CD14-positive monocyte (primary cell): ENCODE measurements at regions not wholly inside any gene's neighbourhood (a gene's known extent, or its start where the extent isn't known, plus 50 kb on each side); places are given as distances from the start of the nearest gene placed in this dataset.

Experiments
- DNase-seq, 3 donors: peaks; one replicate each; pipeline ENCODE4 v3.0.0-alpha.2; 2011 to 2022
- H2AFZ ChIP-seq: 2 replicates; pipeline ENCODE4 v1.6.0; 2012; ENCODE audit warnings: mild to moderate bottlenecking, low read depth, low read length, inconsistent platforms; ENCODE audit not compliant: insufficient read depth, poor library complexity, severe bottlenecking
- H3K27ac ChIP-seq, 2 donors: 1 replicate in 1 of 2; 2 replicates in 1 of 2; pipeline ENCODE4 v1.5.1; 2012 to 2013; ENCODE audit warnings: low read length in 2 of 2, control low read depth in 1 of 2, inconsistent platforms in 1 of 2, low read depth in 1 of 2, mild to moderate bottlenecking in 1 of 2
- H3K27me3 ChIP-seq, 2 donors: one replicate each; pipeline versions ENCODE4 v1.6.0 to v1.6.1; 2011 to 2013; ENCODE audit warnings: low read length in 2 of 2; ENCODE audit not compliant: control insufficient read depth in 2 of 2, insufficient read depth in 2 of 2
- H3K36me3 ChIP-seq, 2 donors: replicated peaks in 1 of 2; 1 replicate in 1 of 2; 2 replicates in 1 of 2; pipeline versions ENCODE4 v1.5.1 to v1.6.1; 2012 to 2013; ENCODE audit warnings: low read length in 2 of 2, control low read depth in 1 of 2, inconsistent platforms in 1 of 2, mild to moderate bottlenecking in 1 of 2; ENCODE audit not compliant: insufficient read depth in 2 of 2, control insufficient read depth in 1 of 2
- H3K4me1 ChIP-seq, 2 donors: 1 replicate in 1 of 2; 2 replicates in 1 of 2; pipeline versions ENCODE4 v1.5.1 to v1.6.1; 2012 to 2013; ENCODE audit warnings: low read length in 2 of 2, control low read depth in 1 of 2, inconsistent platforms in 1 of 2, mild to moderate bottlenecking in 1 of 2, moderate library complexity in 1 of 2; ENCODE audit not compliant: insufficient read depth in 2 of 2, control insufficient read depth in 1 of 2
- H3K4me2 ChIP-seq: replicated peaks from 2 replicates; pipeline ENCODE3; 2012; ENCODE audit warnings: low read length, moderate library complexity, mild to moderate bottlenecking; ENCODE audit not compliant: poor library complexity, severe bottlenecking; ENCODE audit errors: extremely low read depth
- H3K4me3 ChIP-seq, 3 experiments: fragments of 200-600 bp in 1 of 3; sonication (generic) in 1 of 3; replicated peaks in 1 of 3; 1 replicate in 2 of 3; 2 replicates in 1 of 3; pipeline ENCODE4 v1.5.1; 2011 to 2013; ENCODE audit warnings: low read length in 3 of 3, mild to moderate bottlenecking in 3 of 3, control low read depth in 2 of 3, low read depth in 2 of 3, inconsistent platforms in 1 of 3, moderate library complexity in 1 of 3
- H3K79me2 ChIP-seq: 2 replicates; pipeline ENCODE4 v1.6.0; 2012; ENCODE audit warnings: mild to moderate bottlenecking, control low read depth, inconsistent platforms, low read length, moderate library complexity; ENCODE audit not compliant: insufficient read depth
- H3K9ac ChIP-seq: 2 replicates; pipeline ENCODE4 v1.6.0; 2017; ENCODE audit warnings: low read length, mild to moderate bottlenecking; ENCODE audit not compliant: insufficient read depth, poor library complexity, severe bottlenecking
- H3K9me3 ChIP-seq, 2 donors: replicated peaks in 1 of 2; 1 replicate in 1 of 2; 2 replicates in 1 of 2; pipeline versions ENCODE4 v1.5.1 to v1.6.1; 2012 to 2013; ENCODE audit warnings: low read length in 2 of 2, control low read depth in 1 of 2; ENCODE audit not compliant: control insufficient read depth in 1 of 2, insufficient read depth in 1 of 2
- H4K20me1 ChIP-seq: 2 replicates; pipeline ENCODE4 v1.6.0; 2012; ENCODE audit warnings: mild to moderate bottlenecking, low read length, control low read depth, moderate library complexity; ENCODE audit not compliant: insufficient read depth
- H3K27ac Mint-ChIP-seq, 7 donors: one replicate each; pipeline ENCODE4 v1.8.0; 2020; ENCODE audit warnings: mild to moderate bottlenecking in 7 of 7, mixed read lengths in 7 of 7, moderate library complexity in 6 of 7, inconsistent platforms in 2 of 7
- H3K27me3 Mint-ChIP-seq, 3 donors: one replicate each; pipeline ENCODE4 v1.8.0; 2021 to 2022; ENCODE audit warnings: low read depth in 3 of 3, mild to moderate bottlenecking in 3 of 3, mixed read lengths in 3 of 3, moderate library complexity in 3 of 3, inconsistent platforms in 1 of 3
- H3K36me3 Mint-ChIP-seq, 2 donors: one replicate each; pipeline ENCODE4 v1.8.0; 2020; ENCODE audit warnings: mixed read lengths in 2 of 2, inconsistent platforms in 1 of 2, mild to moderate bottlenecking in 1 of 2
- H3K4me1 Mint-ChIP-seq: one replicate; pipeline ENCODE4 v1.8.0; 2020; ENCODE audit warnings: mild to moderate bottlenecking, mixed read lengths
- H3K4me3 Mint-ChIP-seq, 2 donors: one replicate each; pipeline ENCODE4 v1.8.0; 2020; ENCODE audit warnings: mild to moderate bottlenecking in 2 of 2, mixed read lengths in 2 of 2, moderate library complexity in 1 of 2
- H3K9me3 Mint-ChIP-seq, 7 donors: one replicate each; pipeline ENCODE4 v1.8.0; 2020 to 2022; ENCODE audit warnings: mixed read lengths in 7 of 7, mild to moderate bottlenecking in 6 of 7, moderate library complexity in 6 of 7, inconsistent platforms in 2 of 7
- WGBS: methylation state at CpG from one replicate; pipeline ENCODE4 v1.1.5; 2013; ENCODE audit warnings: missing lambda C conversion rate; ENCODE audit not compliant: insufficient coverage; 5-methylcytosine and 5-hydroxymethylcytosine counted together
- intact Hi-C, 2 donors: fragments of 100-400 bp; cut with micrococcal nuclease; formaldehyde crosslinking; loops; one replicate each; pipeline versions ENCODE4 v1.15.0 to v1.15.1; 2023
- TF ChIP-seq, protein P1 (sequence below): fragments of 200-600 bp; IDR thresholded peaks from one replicate; pipeline ENCODE4 v1.8.0; 2022; ENCODE audit warnings: antibody characterized with exemption, mild to moderate bottlenecking

DNA sequence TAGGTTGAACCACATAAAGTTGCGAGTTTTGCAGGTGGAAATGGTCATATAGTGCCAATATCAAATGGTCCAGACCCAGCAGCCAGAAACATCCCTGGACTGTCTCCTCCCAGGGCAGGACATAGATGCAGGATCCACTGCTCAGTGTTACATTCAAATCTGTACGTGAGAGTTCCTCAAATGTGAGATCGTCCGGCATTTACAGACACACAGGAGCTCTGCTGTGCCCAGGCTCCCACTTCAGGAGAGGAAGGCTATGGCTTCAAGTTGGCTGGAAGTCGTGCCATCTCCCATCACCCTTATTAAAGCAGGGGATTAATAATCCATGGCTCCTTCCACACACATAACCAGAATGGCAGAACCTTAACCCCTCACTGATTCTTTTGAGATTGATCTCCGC lies 688.2 kb upstream of the HS6ST1 start:
- Histone ChIP-seq H3K9me3 (no peaks in the 10 kb centered on the region), H3K36me3 (no peaks in the 10 kb centered on the region), H3K27ac (no peak overlapping the region), H4K20me1 (no peaks in the 10 kb centered on the region), H3K4me1 (no peaks in the 10 kb centered on the region), H3K27me3 (no peaks in the 10 kb centered on the region), H3K4me3 (no peak overlapping the region), H3K79me2 (no peaks in the 10 kb centered on the region), H3K4me2 (no peak overlapping the region), H2AFZ (no peak overlapping the region), H3K9ac (no peak overlapping the region)
- DNase-seq = no peak
- WGBS = 94% methylated on average over 2 of the region's 6 CpGs
- H3K4me3 Mint-ChIP-seq = no peak overlapping the region
- H3K27me3 Mint-ChIP-seq = peaks cover 0 to 7% (median 0%) of the 10 kb centered on the region in 3 donors
- TF ChIP-seq, protein P1, sequence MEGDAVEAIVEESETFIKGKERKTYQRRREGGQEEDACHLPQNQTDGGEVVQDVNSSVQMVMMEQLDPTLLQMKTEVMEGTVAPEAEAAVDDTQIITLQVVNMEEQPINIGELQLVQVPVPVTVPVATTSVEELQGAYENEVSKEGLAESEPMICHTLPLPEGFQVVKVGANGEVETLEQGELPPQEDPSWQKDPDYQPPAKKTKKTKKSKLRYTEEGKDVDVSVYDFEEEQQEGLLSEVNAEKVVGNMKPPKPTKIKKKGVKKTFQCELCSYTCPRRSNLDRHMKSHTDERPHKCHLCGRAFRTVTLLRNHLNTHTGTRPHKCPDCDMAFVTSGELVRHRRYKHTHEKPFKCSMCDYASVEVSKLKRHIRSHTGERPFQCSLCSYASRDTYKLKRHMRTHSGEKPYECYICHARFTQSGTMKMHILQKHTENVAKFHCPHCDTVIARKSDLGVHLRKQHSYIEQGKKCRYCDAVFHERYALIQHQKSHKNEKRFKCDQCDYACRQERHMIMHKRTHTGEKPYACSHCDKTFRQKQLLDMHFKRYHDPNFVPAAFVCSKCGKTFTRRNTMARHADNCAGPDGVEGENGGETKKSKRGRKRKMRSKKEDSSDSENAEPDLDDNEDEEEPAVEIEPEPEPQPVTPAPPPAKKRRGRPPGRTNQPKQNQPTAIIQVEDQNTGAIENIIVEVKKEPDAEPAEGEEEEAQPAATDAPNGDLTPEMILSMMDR = no peak
- intact Hi-C loops = no loop called here
- H3K4me1 Mint-ChIP-seq = no peaks in the 10 kb centered on the region
- H3K36me3 Mint-ChIP-seq = no peaks in the 10 kb centered on the region
- H3K9me3 Mint-ChIP-seq = peaks cover 0 to 8% (median 0%) of the 10 kb centered on the region in 7 donors
- no peak overlapping the region for H3K27ac Mint-ChIP-seq

DNA sequence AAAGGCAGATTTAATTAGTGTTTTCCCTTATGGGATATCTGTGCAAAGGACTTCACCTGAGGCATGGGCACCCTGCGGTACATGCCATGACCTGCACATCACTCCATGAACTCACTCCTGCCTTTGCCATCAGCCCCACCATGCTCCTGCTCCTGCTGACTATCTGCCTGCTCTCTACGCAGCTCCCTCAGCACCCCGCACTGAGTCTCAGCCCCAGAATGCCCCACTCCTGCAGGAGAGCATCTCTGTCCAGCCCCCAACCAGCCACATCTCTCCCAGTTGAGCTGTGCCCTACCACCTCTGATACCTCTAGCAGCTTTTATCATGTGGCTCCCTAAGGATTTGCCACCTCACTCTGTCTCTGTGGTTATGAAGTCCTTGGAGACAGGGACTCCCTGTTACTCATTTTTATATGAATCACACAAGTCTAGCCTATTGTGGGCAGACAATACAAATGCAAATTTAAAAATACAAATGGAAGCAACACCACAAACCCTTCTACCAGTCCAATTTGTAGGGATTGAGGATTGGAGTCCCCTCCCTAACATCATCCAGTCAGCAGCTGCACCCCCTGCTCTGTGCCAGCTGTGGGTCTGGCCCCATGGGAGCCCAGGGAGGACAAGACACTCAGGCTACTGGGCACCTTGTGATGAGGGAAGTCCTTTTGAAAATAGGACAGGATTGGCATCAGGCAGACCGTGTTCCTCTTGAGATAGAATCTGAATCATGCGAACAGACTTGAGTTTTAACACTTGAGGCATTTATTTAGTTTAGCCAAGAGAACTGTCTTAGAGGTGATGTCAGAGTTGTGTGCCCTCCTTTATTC lies 689.6 kb upstream of the HS6ST1 start:
- TF ChIP-seq, protein P1 = no peak
- H3K9ac ChIP-seq = no peak overlapping the region
- Mint-ChIP-seq H3K36me3 (no peaks in the 10 kb centered on the region), H3K9me3 (peaks cover 0 to 8% (median 0%) of the 10 kb centered on the region in 7 donors), H3K4me1 (no peaks in the 10 kb centered on the region), H3K27ac (peak overlapping the region in 1 of 7 donors; percentile 5), H3K4me3 (no peak overlapping the region), H3K27me3 (peaks cover 0 to 7% (median under 1%) of the 10 kb centered on the region in 3 donors)
- no peaks in the 10 kb centered on the region for H3K4me1 ChIP-seq
- WGBS = 95% methylated on average over 5 of the region's 5 CpGs
- no peaks in the 10 kb centered on the region for H3K9me3 ChIP-seq
- intact Hi-C loops = no loop called here
- no peak overlapping the region for H3K27ac ChIP-seq
- no peaks in the 10 kb centered on the region for H3K36me3 ChIP-seq
- H4K20me1 ChIP-seq = no peaks in the 10 kb centered on the region
- no peak overlapping the region for H3K4me2 ChIP-seq
- no peak overlapping the region for H3K4me3 ChIP-seq
- no peaks in the 10 kb centered on the region for H3K79me2 ChIP-seq
- H2AFZ ChIP-seq = no peak overlapping the region
- H3K27me3 ChIP-seq = no peaks in the 10 kb centered on the region
- DNase-seq = no peak
